GM12878 (cell line): ENCODE measurements at regions not wholly inside any gene's neighbourhood (a gene's known extent, or its start where the extent isn't known, plus 50 kb on each side); places are given as distances from the start of the nearest gene placed in this dataset.

Experiments used
- ATAC-seq: fragments of 200-7000 bp; cut with Tn5 transposase; 3 replicates; pipeline ENCODE4 v1.9.1; 2020; ENCODE audit warnings: mild to moderate bottlenecking, moderate library complexity
- BruUV-seq: library from RNA; stranded (reverse); fragments of 400-500 nt; replicated peaks from 2 replicates; lab custom pipeline; 2021; lab: Mats Ljungman, UMichigan
- CTCF ChIA-PET: fragments of 300-600 bp; sonication (Branson Sonifier 250); formaldehyde crosslinking; extraction: SDS; loops from one replicate; lab custom pipeline; 2021; ENCODE audit warnings: inconsistent platforms; lab: Yijun Ruan, JAX
- POLR2A ChIA-PET: fragments of 350-600 bp; formaldehyde crosslinking; extraction: SDS; loops from one replicate; lab custom pipeline; 2021; ENCODE audit warnings: inconsistent platforms; lab: Charles Lee
- RAD21 ChIA-PET: fragments of 300-600 bp; sonication (Branson Sonifier 250); formaldehyde crosslinking; loops from one replicate; lab custom pipeline; 2023; ENCODE audit warnings: antibody characterized with exemption; ENCODE audit not compliant: unreplicated experiment; lab: Charles Lee
- SMC1A ChIA-PET: fragments of 300-600 bp; sonication (Branson Sonifier 250); formaldehyde crosslinking; loops from one replicate; lab custom pipeline; 2023; ENCODE audit not compliant: unreplicated experiment, uncharacterized antibody; lab: Charles Lee
- DNase-seq: peaks from one replicate; pipeline ENCODE4 v3.0.0-alpha.2; 2011; ENCODE audit warnings: low read depth, low spot score
- FAIRE-seq: peaks from 3 replicates; lab custom pipeline; 2011; peaks lifted over from hg19 to GRCh38; lab: Jason Lieb, UNC
- H2AFZ ChIP-seq: 2 replicates; pipeline ENCODE4 v1.6.0; 2011; ENCODE audit warnings: low read depth, low read length, control low read depth; ENCODE audit not compliant: control insufficient read depth
- H3K27ac ChIP-seq: 2 replicates; pipeline ENCODE4 v1.5.1; 2011; ENCODE audit warnings: control low read depth; ENCODE audit not compliant: control insufficient read depth, insufficient read depth
- H3K27me3 ChIP-seq, 2 experiments: replicated peaks in 1 of 2; 2 replicates each; pipeline versions ENCODE4 v1.6.0 to v1.6.1; 2011; ENCODE audit warnings: low read length in 1 of 2; ENCODE audit not compliant: control insufficient read depth in 2 of 2, insufficient read depth in 2 of 2
- H3K36me3 ChIP-seq, 2 experiments: 2 replicates each; pipeline ENCODE4 v1.5.1; 2011; ENCODE audit warnings: low read length in 1 of 2; ENCODE audit not compliant: control insufficient read depth in 2 of 2, insufficient read depth in 2 of 2
- H3K4me1 ChIP-seq: 2 replicates; pipeline ENCODE4 v1.6.1; 2011; ENCODE audit warnings: mild to moderate bottlenecking, low read length, moderate library complexity, mixed read lengths; ENCODE audit not compliant: control insufficient read depth, insufficient read depth
- H3K4me2 ChIP-seq: 2 replicates; pipeline ENCODE4 v1.6.0; 2011; ENCODE audit warnings: control low read depth; ENCODE audit not compliant: control insufficient read depth, insufficient read depth
- H3K4me3 ChIP-seq: fragments of 200-600 bp; sonication (generic); 2 replicates; pipeline ENCODE4 v1.5.1; 2016
- H3K79me2 ChIP-seq: 2 replicates; pipeline ENCODE4 v1.6.0; 2011; ENCODE audit warnings: low read length; ENCODE audit not compliant: control insufficient read depth, insufficient read depth
- H3K9ac ChIP-seq: 2 replicates; pipeline ENCODE4 v1.8.0; 2011; ENCODE audit warnings: low read length, control low read depth, mixed read lengths; ENCODE audit not compliant: control insufficient read depth, insufficient read depth
- H3K9me3 ChIP-seq: replicated peaks from 3 replicates; pipeline ENCODE4 v1.5.1; 2011; ENCODE audit warnings: mild to moderate bottlenecking, low read length; ENCODE audit not compliant: control insufficient read depth, insufficient read depth
- H4K20me1 ChIP-seq: 2 replicates; pipeline ENCODE4 v1.6.0; 2011; ENCODE audit not compliant: control insufficient read depth, insufficient read depth
- ASH2L ChIP-seq: fragments of 300-600, 200-600 bp; sonication (generic); IDR thresholded peaks from 2 replicates; pipeline ENCODE4 v1.6.1; 2017; ENCODE audit warnings: low read depth, mild to moderate bottlenecking, borderline replicate concordance
- BACH1 ChIP-seq: fragments of 450-650 bp; IDR thresholded peaks from 2 replicates; pipeline ENCODE4 v1.6.1; 2017; ENCODE audit warnings: mild to moderate bottlenecking, borderline replicate concordance
- CEBPB ChIP-seq, 2 experiments: fragments of 150-350 bp in 1 of 2; IDR thresholded peaks; 2 replicates each; pipeline ENCODE4 v1.6.1; 2012 to 2014; ENCODE audit warnings: low read depth in 2 of 2, low read length in 2 of 2, borderline replicate concordance in 1 of 2, inconsistent platforms in 1 of 2
- EED ChIP-seq: sonication (generic); IDR thresholded peaks from 2 replicates; pipeline ENCODE4 v1.6.1; 2016; ENCODE audit warnings: antibody characterized with exemption, low read depth
- HDAC2 ChIP-seq: fragments of 200-600 bp; sonication (generic); IDR thresholded peaks from 2 replicates; pipeline ENCODE4 v1.6.1; 2017
- IKZF1 ChIP-seq: fragments of 450-650 bp; conservative IDR thresholded peaks from 2 replicates; pipeline ENCODE4 v1.6.1; 2017; ENCODE audit warnings: antibody characterized with exemption, mild to moderate bottlenecking
- KAT2A ChIP-seq: conservative IDR thresholded peaks from 2 replicates; pipeline ENCODE4 v1.6.1; 2011; ENCODE audit warnings: low read depth, low read length; ENCODE audit not compliant: control insufficient read depth
- LARP7 ChIP-seq: fragments of 450-650 bp; IDR thresholded peaks from 2 replicates; pipeline ENCODE4 v1.6.1; 2017; ENCODE audit warnings: mild to moderate bottlenecking
- NFIC ChIP-seq: IDR thresholded peaks from 2 replicates; pipeline ENCODE4 v1.6.1; 2012; ENCODE audit warnings: low read depth, mild to moderate bottlenecking, inconsistent platforms, low read length, moderate library complexity
- SREBF1 ChIP-seq: IDR thresholded peaks from 2 replicates; pipeline ENCODE4 v1.6.1; 2012; ENCODE audit warnings: mild to moderate bottlenecking, low read length
- ZBED1 ChIP-seq: IDR thresholded peaks from 2 replicates; pipeline ENCODE4 v1.6.1; 2016; ENCODE audit warnings: borderline replicate concordance
- WGBS: methylation state at CpG from one replicate; pipeline ENCODE4 v1.1.6; 2016; ENCODE audit warnings: low lambda C conversion rate; ENCODE audit not compliant: insufficient replicate concordance, insufficient coverage; ENCODE audit errors: missing lambda C conversion rate; 5-methylcytosine and 5-hydroxymethylcytosine counted together
- in situ Hi-C: fragments of 300-500 bp; cut with MboI; formaldehyde crosslinking; loops from 9 replicates; pipeline ENCODE4 v1.14.3; 2018; ENCODE audit warnings: mixed read lengths
- intact Hi-C: fragments of 100-400 bp; cut with micrococcal nuclease; formaldehyde crosslinking; loops from one replicate; pipeline ENCODE4 v1.14.2; 2022; ENCODE audit not compliant: unreplicated experiment
- TF ChIP-seq, protein P1 (sequence below): fragments of 450-650 bp; IDR thresholded peaks from 2 replicates; pipeline ENCODE4 v1.6.1; 2017; ENCODE audit warnings: antibody characterized with exemption, mild to moderate bottlenecking, moderate library complexity
- TF ChIP-seq, protein P2 (sequence below): fragments of 450-650 bp; formaldehyde crosslinking; IDR thresholded peaks from 2 replicates; pipeline ENCODE4 v1.5.0; 2022; ENCODE audit warnings: mild to moderate bottlenecking, missing genetic modification characterization

DNA sequence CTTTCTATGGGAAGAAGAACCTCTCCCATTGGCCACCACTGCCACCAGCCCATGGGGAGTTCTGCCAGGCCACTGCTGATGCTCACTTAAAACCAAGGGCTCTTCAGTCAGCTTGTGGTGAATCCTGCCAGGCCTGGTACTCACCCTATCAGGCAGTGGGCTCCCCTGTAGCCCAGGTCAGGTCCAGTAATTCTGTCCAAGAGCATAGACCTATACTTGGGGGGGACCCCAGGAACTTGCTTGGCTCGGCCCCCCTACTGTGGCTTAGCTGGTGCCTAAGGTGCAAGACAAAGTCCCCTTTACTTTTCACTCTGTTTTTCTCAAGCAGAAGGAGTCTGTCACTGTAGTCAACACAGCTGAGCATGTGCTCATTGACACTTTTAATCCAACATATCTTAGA, 1012.2 kb downstream of the PCDH19 start:
- Histone ChIP-seq H3K4me1 (no peaks in the 10 kb centered on the region), H3K9me3 (no peaks in the 10 kb centered on the region), H3K4me3 (no peak overlapping the region), H3K4me2 (no peak overlapping the region), H3K36me3 (no peaks in the 10 kb centered on the region), H3K27me3 (no peaks in the 10 kb centered on the region), H3K79me2 (no peaks in the 10 kb centered on the region), H3K27ac (no peak overlapping the region), H2AFZ (no peak overlapping the region), H3K9ac (no peak overlapping the region), H4K20me1 (no peaks in the 10 kb centered on the region)
- in situ Hi-C loops (no loop called here), intact Hi-C loops (loop anchor here (10.0 kb wide), 1 partner anchor 63 kb away; no protein-coding TSS in a partner anchor)
- 0% methylated on average over 1 of the region's 1 CpG for WGBS
- CTCF ChIA-PET = no interaction called here
- TF ChIP-seq HDAC2 (no peak), NFIC (no peak), EED (no peak), KAT2A (no peak), BACH1 (no peak), ZBED1 (no peak), ASH2L (no peak), LARP7 (no peak), CEBPB (IDR thresholded peaks at IDR 0.05; ENCODE audit: borderline replicate concordance in 1 of 2, low read depth in 2 of 2, low read length in 2 of 2) (no peak), SREBF1 (no peak), IKZF1 (no peak)
- TF ChIP-seq, protein P1, sequence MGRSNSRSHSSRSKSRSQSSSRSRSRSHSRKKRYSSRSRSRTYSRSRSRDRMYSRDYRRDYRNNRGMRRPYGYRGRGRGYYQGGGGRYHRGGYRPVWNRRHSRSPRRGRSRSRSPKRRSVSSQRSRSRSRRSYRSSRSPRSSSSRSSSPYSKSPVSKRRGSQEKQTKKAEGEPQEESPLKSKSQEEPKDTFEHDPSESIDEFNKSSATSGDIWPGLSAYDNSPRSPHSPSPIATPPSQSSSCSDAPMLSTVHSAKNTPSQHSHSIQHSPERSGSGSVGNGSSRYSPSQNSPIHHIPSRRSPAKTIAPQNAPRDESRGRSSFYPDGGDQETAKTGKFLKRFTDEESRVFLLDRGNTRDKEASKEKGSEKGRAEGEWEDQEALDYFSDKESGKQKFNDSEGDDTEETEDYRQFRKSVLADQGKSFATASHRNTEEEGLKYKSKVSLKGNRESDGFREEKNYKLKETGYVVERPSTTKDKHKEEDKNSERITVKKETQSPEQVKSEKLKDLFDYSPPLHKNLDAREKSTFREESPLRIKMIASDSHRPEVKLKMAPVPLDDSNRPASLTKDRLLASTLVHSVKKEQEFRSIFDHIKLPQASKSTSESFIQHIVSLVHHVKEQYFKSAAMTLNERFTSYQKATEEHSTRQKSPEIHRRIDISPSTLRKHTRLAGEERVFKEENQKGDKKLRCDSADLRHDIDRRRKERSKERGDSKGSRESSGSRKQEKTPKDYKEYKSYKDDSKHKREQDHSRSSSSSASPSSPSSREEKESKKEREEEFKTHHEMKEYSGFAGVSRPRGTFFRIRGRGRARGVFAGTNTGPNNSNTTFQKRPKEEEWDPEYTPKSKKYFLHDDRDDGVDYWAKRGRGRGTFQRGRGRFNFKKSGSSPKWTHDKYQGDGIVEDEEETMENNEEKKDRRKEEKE = no peak
- TF ChIP-seq, protein P2, sequence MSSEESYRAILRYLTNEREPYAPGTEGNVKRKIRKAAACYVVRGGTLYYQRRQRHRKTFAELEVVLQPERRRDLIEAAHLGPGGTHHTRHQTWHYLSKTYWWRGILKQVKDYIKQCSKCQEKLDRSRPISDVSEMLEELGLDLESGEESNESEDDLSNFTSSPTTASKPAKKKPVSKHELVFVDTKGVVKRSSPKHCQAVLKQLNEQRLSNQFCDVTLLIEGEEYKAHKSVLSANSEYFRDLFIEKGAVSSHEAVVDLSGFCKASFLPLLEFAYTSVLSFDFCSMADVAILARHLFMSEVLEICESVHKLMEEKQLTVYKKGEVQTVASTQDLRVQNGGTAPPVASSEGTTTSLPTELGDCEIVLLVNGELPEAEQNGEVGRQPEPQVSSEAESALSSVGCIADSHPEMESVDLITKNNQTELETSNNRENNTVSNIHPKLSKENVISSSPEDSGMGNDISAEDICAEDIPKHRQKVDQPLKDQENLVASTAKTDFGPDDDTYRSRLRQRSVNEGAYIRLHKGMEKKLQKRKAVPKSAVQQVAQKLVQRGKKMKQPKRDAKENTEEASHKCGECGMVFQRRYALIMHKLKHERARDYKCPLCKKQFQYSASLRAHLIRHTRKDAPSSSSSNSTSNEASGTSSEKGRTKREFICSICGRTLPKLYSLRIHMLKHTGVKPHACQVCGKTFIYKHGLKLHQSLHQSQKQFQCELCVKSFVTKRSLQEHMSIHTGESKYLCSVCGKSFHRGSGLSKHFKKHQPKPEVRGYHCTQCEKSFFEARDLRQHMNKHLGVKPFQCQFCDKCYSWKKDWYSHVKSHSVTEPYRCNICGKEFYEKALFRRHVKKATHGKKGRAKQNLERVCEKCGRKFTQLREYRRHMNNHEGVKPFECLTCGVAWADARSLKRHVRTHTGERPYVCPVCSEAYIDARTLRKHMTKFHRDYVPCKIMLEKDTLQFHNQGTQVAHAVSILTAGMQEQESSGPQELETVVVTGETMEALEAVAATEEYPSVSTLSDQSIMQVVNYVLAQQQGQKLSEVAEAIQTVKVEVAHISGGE (CRISPR knock-in tag) = no peak
- SMC1A ChIA-PET = no interaction called here
- DNase-seq = no peak
- ATAC-seq = no peak
- BruUV-seq = no TSS peak
- no peak for FAIRE-seq
- RAD21 ChIA-PET = no interaction called here
- POLR2A ChIA-PET = no interaction called here
